ENCODE measurements at regions not wholly inside any gene's neighbourhood (a gene's known extent, or its start where the extent isn't known, plus 50 kb on each side); places are given as distances from the start of the nearest gene placed in this dataset.
"Not testable (repeated sequence)": the region's sequence is repeated elsewhere in the genome, so short reads cannot be mapped to it uniquely, and the experiment has no call there.

GRCh38 chr21:9873096-9873495 lies 648.3 kb upstream of the TPTE start:
- not testable (repeated sequence) for TF ChIP-seq RAD21 (CRISPR knock-in tag; conservative IDR thresholded peaks at IDR 0.05 in 1 of 2, IDR thresholded peaks at IDR 0.05 in 1 of 2); CREBBP (IDR thresholded peaks at IDR 0.05; ENCODE audit: low read depth, low read length); SIN3B (IDR thresholded peaks at IDR 0.05; ENCODE audit: low read depth)
- TF ChIP-seq, protein P1, sequence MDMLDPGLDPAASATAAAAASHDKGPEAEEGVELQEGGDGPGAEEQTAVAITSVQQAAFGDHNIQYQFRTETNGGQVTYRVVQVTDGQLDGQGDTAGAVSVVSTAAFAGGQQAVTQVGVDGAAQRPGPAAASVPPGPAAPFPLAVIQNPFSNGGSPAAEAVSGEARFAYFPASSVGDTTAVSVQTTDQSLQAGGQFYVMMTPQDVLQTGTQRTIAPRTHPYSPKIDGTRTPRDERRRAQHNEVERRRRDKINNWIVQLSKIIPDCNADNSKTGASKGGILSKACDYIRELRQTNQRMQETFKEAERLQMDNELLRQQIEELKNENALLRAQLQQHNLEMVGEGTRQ (CRISPR knock-in tag; IDR thresholded peaks at IDR 0.05) = not testable (repeated sequence)
